ENCODE measurements at regions not wholly inside any gene's neighbourhood (a gene's known extent, or its start where the extent isn't known, plus 50 kb on each side); places are given as distances from the start of the nearest gene placed in this dataset.
"Not testable (repeated sequence)": the region's sequence is repeated elsewhere in the genome, so short reads cannot be mapped to it uniquely, and the experiment has no call there.

DNA sequence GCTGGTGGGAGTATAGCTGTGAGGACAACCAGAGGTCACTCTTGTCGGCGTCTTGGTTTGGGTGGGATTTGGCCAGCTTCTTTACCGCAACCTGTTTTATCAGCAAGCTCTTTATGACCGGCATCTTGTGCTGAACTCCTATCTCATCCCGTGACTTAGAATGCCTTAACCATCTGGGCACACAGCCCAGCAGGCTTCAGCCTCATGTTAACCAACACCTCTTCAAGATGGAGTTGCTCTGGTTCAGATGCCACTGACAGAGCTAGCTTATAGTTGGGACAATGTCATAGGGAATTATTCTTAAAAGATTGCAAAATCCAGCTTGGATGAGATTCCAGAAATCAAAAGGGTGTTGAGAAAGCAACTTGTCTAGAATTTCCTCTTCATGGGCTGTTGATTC lies 377.1 kb upstream of the AMELY start:
- 95 to 96% methylated on average over 5 of the region's 5 CpGs; no CpG with 5 or more reads in 2 of the 4 donors for WGBS, 4 donors
- Histone ChIP-seq H3K36me3 (replicated peaks in 1 of 2) (no peaks in the 10 kb centered on the region), H3K27ac (no peak overlapping the region), H3K4me3 (no peak overlapping the region), H3K27me3 (no peaks in the 10 kb centered on the region), H3K4me1 (replicated peaks in 1 of 2) (no peaks in the 10 kb centered on the region), H3K9me3 (replicated peaks in 1 of 3) (no peaks in the 10 kb centered on the region)
- intact Hi-C loops (cut with DNase I) = no loop called here
- no peak for DNase-seq
- TF ChIP-seq POLR2A (IDR thresholded peaks at IDR 0.05) = no peak
- TF ChIP-seq, protein P1, sequence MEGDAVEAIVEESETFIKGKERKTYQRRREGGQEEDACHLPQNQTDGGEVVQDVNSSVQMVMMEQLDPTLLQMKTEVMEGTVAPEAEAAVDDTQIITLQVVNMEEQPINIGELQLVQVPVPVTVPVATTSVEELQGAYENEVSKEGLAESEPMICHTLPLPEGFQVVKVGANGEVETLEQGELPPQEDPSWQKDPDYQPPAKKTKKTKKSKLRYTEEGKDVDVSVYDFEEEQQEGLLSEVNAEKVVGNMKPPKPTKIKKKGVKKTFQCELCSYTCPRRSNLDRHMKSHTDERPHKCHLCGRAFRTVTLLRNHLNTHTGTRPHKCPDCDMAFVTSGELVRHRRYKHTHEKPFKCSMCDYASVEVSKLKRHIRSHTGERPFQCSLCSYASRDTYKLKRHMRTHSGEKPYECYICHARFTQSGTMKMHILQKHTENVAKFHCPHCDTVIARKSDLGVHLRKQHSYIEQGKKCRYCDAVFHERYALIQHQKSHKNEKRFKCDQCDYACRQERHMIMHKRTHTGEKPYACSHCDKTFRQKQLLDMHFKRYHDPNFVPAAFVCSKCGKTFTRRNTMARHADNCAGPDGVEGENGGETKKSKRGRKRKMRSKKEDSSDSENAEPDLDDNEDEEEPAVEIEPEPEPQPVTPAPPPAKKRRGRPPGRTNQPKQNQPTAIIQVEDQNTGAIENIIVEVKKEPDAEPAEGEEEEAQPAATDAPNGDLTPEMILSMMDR (IDR thresholded peaks at IDR 0.05) = no peak

GRCh38 chrY:7287963-7288362 lies 376.4 kb upstream of the AMELY start:
- H3K36me3 ChIP-seq (replicated peaks in 1 of 2); H3K27me3 ChIP-seq; H3K4me3 ChIP-seq; DNase-seq; intact Hi-C loops (cut with DNase I); H3K4me1 ChIP-seq (replicated peaks in 1 of 2); H3K9me3 ChIP-seq (replicated peaks in 1 of 3); H3K27ac ChIP-seq: not testable (repeated sequence)
- 56% methylated on average over 1 of the region's 2 CpGs; no CpG with 5 or more reads in 3 of the 4 donors for WGBS, 4 donors

- H3K9me3 ChIP-seq (replicated peaks in 1 of 3) = no peaks in the 10 kb centered on the region
- TF ChIP-seq, protein P1 (IDR thresholded peaks at IDR 0.05) = no peak
- no peak for TF ChIP-seq POLR2A (IDR thresholded peaks at IDR 0.05)
- 81 to 90% methylated on average over 2 of the region's 2 CpGs; no CpG with 5 or more reads in 2 of the 4 donors for WGBS, 4 donors
- no peak overlapping the region for H3K27ac ChIP-seq
- H3K27me3 ChIP-seq = no peaks in the 10 kb centered on the region
- no peaks in the 10 kb centered on the region for H3K36me3 ChIP-seq (replicated peaks in 1 of 2)
- DNase-seq = no peak
- H3K4me3 ChIP-seq = no peak overlapping the region
- H3K4me1 ChIP-seq (replicated peaks in 1 of 2) = no peaks in the 10 kb centered on the region
- intact Hi-C loops (cut with DNase I) = no loop called here
These were observed 373.8 kb upstream of the AMELY start for GRCh38 chrY:7285388-7285787.

DNA sequence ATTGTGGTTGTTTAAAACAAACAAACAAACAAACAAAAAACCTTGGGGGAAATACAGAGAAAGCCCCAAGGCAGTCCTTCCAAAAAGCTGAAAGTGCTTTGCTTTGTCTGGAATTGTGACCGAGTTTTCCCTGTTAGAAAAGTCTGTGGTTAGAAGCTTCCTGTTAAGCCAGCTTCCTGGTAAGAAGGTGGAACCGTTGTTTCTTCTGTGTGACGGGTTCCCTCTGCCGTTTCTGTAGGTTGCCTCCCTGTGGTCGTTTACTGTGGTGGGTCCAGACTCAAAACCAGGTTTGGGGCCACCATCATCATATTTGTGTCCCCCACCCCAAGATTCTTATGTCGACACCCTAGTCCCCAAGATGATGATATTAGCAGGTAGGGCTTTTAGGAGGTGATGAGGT lies 371.4 kb upstream of the AMELY start:
- no peaks in the 10 kb centered on the region for H3K27me3 ChIP-seq
- H3K27ac ChIP-seq = no peak overlapping the region
- H3K9me3 ChIP-seq (replicated peaks in 1 of 3) = no peaks in the 10 kb centered on the region
- H3K36me3 ChIP-seq (replicated peaks in 1 of 2) = no peaks in the 10 kb centered on the region
- intact Hi-C loops (cut with DNase I) = no loop called here
- DNase-seq = no peak
- no peak overlapping the region for H3K4me3 ChIP-seq
- no peaks in the 10 kb centered on the region for H3K4me1 ChIP-seq (replicated peaks in 1 of 2)
- WGBS, 4 donors = 43 to 51% methylated on average over 4 to 6 of the region's 6 CpGs; no CpG with 5 or more reads in 2 of the 4 donors
- TF ChIP-seq, protein P1 (IDR thresholded peaks at IDR 0.05) = no peak
- no peak for TF ChIP-seq POLR2A (IDR thresholded peaks at IDR 0.05)

DNA sequence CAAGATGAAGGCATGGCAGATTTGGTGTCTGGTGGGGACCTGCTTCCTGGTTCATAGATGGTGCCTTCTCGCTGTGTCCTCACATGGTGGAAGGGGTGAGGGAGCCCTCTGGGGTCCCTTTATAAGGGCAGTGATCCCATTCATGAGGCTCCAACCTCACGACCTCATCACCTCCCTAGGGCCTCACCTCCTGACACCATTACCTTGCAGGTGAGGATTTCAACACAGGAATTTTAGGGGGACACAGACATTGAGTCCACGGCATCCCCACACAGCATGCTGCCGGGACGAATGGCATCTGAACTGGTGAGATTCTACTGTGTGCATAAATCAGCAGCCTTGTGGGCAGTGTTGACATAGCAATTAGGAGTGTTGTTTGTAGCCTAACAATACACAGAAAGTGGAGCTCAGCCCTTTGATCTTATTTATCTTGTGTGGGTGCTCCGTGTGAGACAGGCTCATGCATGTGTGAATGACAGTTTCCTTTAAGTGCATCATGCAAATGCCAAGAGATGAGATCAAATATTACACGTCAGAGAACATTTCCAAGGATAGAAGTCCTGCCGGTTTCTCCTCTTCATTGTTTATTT lies 368.7 kb upstream of the AMELY start:
- H3K27ac ChIP-seq = not testable (repeated sequence)
- WGBS, 4 donors = 56 to 75% methylated on average over 3 to 6 of the region's 8 CpGs; no CpG with 5 or more reads in 2 of the 4 donors

More for the DNA sequence above, 368.7 kb upstream of the AMELY start:
- H3K4me3 ChIP-seq; intact Hi-C loops (cut with DNase I); H3K9me3 ChIP-seq (replicated peaks in 1 of 3); DNase-seq; H3K36me3 ChIP-seq (replicated peaks in 1 of 2); H3K27me3 ChIP-seq; H3K4me1 ChIP-seq (replicated peaks in 1 of 2): not testable (repeated sequence)

Measured in adrenal gland (tissue), 9 donors.